HEK293T (cell line): ENCODE measurements at regions not wholly inside any gene's neighbourhood (a gene's known extent, or its start where the extent isn't known, plus 50 kb on each side); places are given as distances from the start of the nearest gene placed in this dataset.

Source experiments
- ELF4 ChIP-seq: fragments of 450-650 bp; IDR thresholded peaks from 2 replicates; pipeline ENCODE4 v1.6.1; 2017; ENCODE audit warnings: antibody characterized with exemption
- FOXA1 ChIP-seq: fragments of 450-650 bp; IDR thresholded peaks from 2 replicates; pipeline ENCODE4 v1.6.1; 2016; ENCODE audit warnings: mild to moderate bottlenecking
- L3MBTL2 ChIP-seq: fragments of 450-650 bp; conservative IDR thresholded peaks from 2 replicates; pipeline ENCODE4 v1.6.1; 2016; ENCODE audit warnings: mild to moderate bottlenecking
- SP1 ChIP-seq: fragments of 450-650 bp; IDR thresholded peaks from 2 replicates; pipeline ENCODE4 v1.6.1; 2017
- SUZ12 ChIP-seq: fragments of 450-650 bp; IDR thresholded peaks from 2 replicates; pipeline ENCODE4 v1.6.1; 2016; ENCODE audit warnings: mild to moderate bottlenecking
- ZNF384 ChIP-seq: fragments of 450-650 bp; IDR thresholded peaks from 2 replicates; pipeline ENCODE4 v1.6.1; 2016
- TF ChIP-seq, protein P1 (sequence below): fragments of 450-650 bp; IDR thresholded peaks from 2 replicates; pipeline ENCODE4 v1.6.1; 2016

DNA sequence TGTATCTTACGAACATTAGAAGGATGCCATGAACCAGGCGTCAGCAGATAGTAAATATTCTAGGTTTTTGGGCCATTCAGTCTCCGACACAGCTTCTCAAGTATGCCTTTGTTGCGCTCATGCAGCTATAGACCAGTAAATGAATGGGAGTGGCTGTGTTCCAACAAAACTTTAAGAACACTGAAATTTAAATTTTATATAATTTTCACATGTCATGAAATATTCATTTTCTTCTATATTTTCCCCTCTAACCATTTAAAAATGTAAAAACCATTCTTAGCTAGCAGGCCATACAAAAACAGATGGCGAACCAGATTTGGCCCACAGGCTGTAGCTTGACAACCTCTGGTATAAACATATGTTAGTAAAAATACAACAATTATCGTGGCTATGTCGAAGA, 151.8 kb upstream of the KIT start:
- TF ChIP-seq FOXA1 (no peak), SP1 (no peak), ELF4 (no peak), L3MBTL2 (no peak), ZNF384 (no peak), SUZ12 (no peak)
- TF ChIP-seq, protein P1, sequence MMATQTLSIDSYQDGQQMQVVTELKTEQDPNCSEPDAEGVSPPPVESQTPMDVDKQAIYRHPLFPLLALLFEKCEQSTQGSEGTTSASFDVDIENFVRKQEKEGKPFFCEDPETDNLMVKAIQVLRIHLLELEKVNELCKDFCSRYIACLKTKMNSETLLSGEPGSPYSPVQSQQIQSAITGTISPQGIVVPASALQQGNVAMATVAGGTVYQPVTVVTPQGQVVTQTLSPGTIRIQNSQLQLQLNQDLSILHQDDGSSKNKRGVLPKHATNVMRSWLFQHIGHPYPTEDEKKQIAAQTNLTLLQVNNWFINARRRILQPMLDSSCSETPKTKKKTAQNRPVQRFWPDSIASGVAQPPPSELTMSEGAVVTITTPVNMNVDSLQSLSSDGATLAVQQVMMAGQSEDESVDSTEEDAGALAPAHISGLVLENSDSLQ = no peak
